RWPE2 (cell line): ENCODE measurements at regions not wholly inside any gene's neighbourhood (a gene's known extent, or its start where the extent isn't known, plus 50 kb on each side); places are given as distances from the start of the nearest gene placed in this dataset.

Source experiments
- ATAC-seq: fragments of 200-7000 bp; cut with Tn5 transposase; 3 replicates; pipeline ENCODE4 v1.9.1; 2021; ENCODE audit warnings: low read depth
- DNase-seq: peaks from one replicate; pipeline ENCODE4 v3.0.0-alpha.2; 2020; ENCODE audit warnings: low spot score
- H3K27ac ChIP-seq: fragments of 450-650 bp; 2 replicates; pipeline ENCODE4 v1.5.1; 2017; ENCODE audit warnings: mild to moderate bottlenecking; ENCODE audit not compliant: poor library complexity, severe bottlenecking
- H3K27me3 ChIP-seq: fragments of 250-450 bp; sonication (Bioruptor Pico); 2 replicates; pipeline ENCODE4 v1.5.1; 2021; ENCODE audit warnings: mild to moderate bottlenecking, moderate library complexity; ENCODE audit not compliant: insufficient read depth, poor library complexity, severe bottlenecking
- H3K36me3 ChIP-seq: fragments of 250-450 bp; sonication (Bioruptor Pico); 2 replicates; pipeline ENCODE4 v1.5.1; 2020; ENCODE audit warnings: low read depth, mild to moderate bottlenecking, moderate library complexity
- H3K4me1 ChIP-seq: fragments of 250-450 bp; sonication (Bioruptor Pico); 2 replicates; pipeline ENCODE4 v1.5.1; 2021; ENCODE audit warnings: mild to moderate bottlenecking, moderate library complexity; ENCODE audit not compliant: insufficient read depth, poor library complexity, severe bottlenecking
- H3K4me3 ChIP-seq: fragments of 250-450 bp; sonication (Bioruptor Pico); 2 replicates; pipeline ENCODE4 v1.5.1; 2021; ENCODE audit warnings: mild to moderate bottlenecking, moderate library complexity; ENCODE audit not compliant: severe bottlenecking
- H3K9me3 ChIP-seq: fragments of 250-450 bp; sonication (Bioruptor Pico); 2 replicates; pipeline ENCODE4 v1.5.1; 2021; ENCODE audit warnings: mild to moderate bottlenecking, moderate library complexity; ENCODE audit not compliant: severe bottlenecking
- TF ChIP-seq, protein P1 (sequence below): fragments of 450-650 bp; IDR thresholded peaks from one replicate; pipeline ENCODE4 v1.5.1; 2017; ENCODE audit warnings: mild to moderate bottlenecking, moderate library complexity; ENCODE audit not compliant: poor library complexity, severe bottlenecking

- Histone ChIP-seq H3K36me3 (no peaks in the 10 kb centered on the region), H3K27me3 (no peaks in the 10 kb centered on the region), H3K9me3 (no peaks in the 10 kb centered on the region), H3K4me3 (no peak overlapping the region), H3K27ac (no peak overlapping the region), H3K4me1 (peaks cover 3% of the 10 kb centered on the region)
- TF ChIP-seq, protein P1, sequence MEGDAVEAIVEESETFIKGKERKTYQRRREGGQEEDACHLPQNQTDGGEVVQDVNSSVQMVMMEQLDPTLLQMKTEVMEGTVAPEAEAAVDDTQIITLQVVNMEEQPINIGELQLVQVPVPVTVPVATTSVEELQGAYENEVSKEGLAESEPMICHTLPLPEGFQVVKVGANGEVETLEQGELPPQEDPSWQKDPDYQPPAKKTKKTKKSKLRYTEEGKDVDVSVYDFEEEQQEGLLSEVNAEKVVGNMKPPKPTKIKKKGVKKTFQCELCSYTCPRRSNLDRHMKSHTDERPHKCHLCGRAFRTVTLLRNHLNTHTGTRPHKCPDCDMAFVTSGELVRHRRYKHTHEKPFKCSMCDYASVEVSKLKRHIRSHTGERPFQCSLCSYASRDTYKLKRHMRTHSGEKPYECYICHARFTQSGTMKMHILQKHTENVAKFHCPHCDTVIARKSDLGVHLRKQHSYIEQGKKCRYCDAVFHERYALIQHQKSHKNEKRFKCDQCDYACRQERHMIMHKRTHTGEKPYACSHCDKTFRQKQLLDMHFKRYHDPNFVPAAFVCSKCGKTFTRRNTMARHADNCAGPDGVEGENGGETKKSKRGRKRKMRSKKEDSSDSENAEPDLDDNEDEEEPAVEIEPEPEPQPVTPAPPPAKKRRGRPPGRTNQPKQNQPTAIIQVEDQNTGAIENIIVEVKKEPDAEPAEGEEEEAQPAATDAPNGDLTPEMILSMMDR: no peak
- DNase-seq: no peak
- ATAC-seq: no peak
Observed at GRCh38 chr3:30098243-30098642, 508.2 kb upstream of the TGFBR2 start.

DNA sequence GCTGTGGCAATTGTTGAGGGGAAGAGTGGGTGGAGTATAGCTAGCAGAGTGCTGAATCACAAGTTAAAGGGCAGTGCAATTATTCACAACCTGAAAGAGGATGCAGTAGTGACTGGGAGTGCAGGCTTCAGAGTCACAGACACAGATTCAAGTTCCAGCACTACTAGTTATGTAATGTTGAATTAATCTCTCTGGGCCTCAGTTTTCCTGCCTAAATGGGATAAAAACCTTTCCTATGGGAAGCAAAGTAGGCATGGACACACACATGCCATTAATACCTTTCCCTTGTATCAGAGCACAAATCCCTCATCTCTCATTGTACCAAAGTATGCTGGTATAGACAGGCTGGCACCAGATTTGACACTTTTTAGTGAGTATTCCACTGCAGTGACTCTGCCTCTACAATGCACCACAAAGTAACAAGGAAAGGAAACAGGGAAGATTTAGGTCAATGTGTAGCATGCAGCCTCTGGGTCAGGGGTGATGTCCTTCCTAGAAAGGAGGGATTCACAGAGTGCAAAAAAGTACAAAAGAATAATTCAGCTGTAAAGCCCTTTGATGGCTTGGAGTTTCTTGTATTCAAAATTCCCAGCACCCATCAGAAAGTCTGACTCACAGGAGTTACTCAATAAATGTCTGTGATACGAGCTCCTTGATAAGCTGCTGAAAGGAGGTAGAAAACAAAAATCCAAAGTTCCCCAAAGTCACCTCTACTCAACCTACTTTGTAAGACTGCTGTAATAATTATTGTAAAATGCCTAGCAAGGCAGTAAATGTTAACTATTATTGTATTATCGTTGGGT, 507.5 kb upstream of the TGFBR2 start:
- DNase-seq (no peak), ATAC-seq (peak; percentile 80)
- Histone ChIP-seq H3K4me3 (no peak overlapping the region), H3K27me3 (no peaks in the 10 kb centered on the region), H3K4me1 (peaks cover 3% of the 10 kb centered on the region), H3K27ac (no peak overlapping the region), H3K9me3 (no peaks in the 10 kb centered on the region), H3K36me3 (no peaks in the 10 kb centered on the region)
- TF ChIP-seq, protein P1: no peak

- H3K9me3 ChIP-seq: no peaks in the 10 kb centered on the region
- TF ChIP-seq, protein P1: no peak
- no peaks in the 10 kb centered on the region for H3K36me3 ChIP-seq
- no peak overlapping the region for H3K4me3 ChIP-seq
- peaks cover 3% of the 10 kb centered on the region for H3K4me1 ChIP-seq
- ATAC-seq: no peak
- no peak overlapping the region for H3K27ac ChIP-seq
- no peak for DNase-seq
- no peaks in the 10 kb centered on the region for H3K27me3 ChIP-seq
Observed at GRCh38 chr3:30102356-30102755, 504.0 kb upstream of the TGFBR2 start.

GRCh38 chr3:30103186-30103585, 503.2 kb upstream of the TGFBR2 start:
- no peaks in the 10 kb centered on the region for H3K36me3 ChIP-seq
- H3K4me3 ChIP-seq: no peak overlapping the region
- no peak overlapping the region for H3K27ac ChIP-seq
- no peaks in the 10 kb centered on the region for H3K9me3 ChIP-seq
- no peaks in the 10 kb centered on the region for H3K27me3 ChIP-seq
- H3K4me1 ChIP-seq: peaks cover 3% of the 10 kb centered on the region
- DNase-seq (no peak), ATAC-seq (no peak)
- TF ChIP-seq, protein P1: no peak

DNA sequence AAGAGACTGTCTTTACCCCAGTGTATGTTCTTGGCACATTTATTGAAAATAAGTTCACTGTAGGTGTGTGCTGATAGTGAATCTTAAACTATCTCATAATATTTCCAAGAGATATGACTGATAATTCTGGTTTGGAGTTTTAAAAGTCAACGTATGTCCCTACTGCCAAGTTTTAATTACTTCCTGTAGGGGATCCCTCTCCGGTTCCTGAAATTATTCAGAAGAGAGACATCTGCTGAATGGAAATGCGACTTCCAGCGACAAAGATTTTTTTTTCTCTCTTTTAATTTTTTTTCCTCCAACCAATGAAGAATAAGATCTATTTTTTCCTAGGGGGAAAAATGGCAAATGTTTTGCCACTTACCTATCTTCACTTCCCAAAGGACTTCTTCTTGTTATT, 498.9 kb upstream of the TGFBR2 start:
- H3K27me3 ChIP-seq: no peaks in the 10 kb centered on the region
- H3K36me3 ChIP-seq: no peaks in the 10 kb centered on the region
- H3K4me1 ChIP-seq: no peaks in the 10 kb centered on the region
- no peak overlapping the region for H3K4me3 ChIP-seq
- no peaks in the 10 kb centered on the region for H3K9me3 ChIP-seq
- no peak for ATAC-seq
- no peak for DNase-seq
- H3K27ac ChIP-seq: no peak overlapping the region
- TF ChIP-seq, protein P1: no peak
